ENCODE measurements at regions not wholly inside any gene's neighbourhood (a gene's known extent, or its start where the extent isn't known, plus 50 kb on each side); places are given as distances from the start of the nearest gene placed in this dataset.

DNA sequence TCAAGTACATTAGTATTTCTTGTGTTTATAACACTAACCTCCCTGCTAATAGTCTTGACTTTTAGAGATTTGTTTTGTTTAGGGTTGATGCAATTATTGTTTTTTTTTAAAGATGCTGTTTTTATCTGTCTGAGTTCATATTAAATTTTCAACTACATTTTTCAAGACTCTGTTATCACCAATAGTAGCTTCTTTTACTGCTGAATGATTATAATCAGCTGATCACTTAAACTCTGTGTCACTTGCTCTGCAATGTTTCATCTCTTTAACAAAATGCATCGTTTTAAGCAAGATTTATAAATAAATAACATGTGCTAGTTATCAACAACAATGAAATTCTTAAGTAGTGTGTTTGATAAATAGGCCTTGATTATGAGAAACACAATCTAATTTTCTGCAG lies 920.9 kb upstream of the PCDH20 start:
- TF ChIP-seq EZH2 (IDR thresholded peaks at IDR 0.05), result no peak
- TF ChIP-seq POLR2AphosphoS5 (IDR thresholded peaks at IDR 0.05; ENCODE audit: borderline replicate concordance, low read depth, low read length), result no peak
